ENCODE measurements at regions not wholly inside any gene's neighbourhood (a gene's known extent, or its start where the extent isn't known, plus 50 kb on each side); places are given as distances from the start of the nearest gene placed in this dataset.

DNA sequence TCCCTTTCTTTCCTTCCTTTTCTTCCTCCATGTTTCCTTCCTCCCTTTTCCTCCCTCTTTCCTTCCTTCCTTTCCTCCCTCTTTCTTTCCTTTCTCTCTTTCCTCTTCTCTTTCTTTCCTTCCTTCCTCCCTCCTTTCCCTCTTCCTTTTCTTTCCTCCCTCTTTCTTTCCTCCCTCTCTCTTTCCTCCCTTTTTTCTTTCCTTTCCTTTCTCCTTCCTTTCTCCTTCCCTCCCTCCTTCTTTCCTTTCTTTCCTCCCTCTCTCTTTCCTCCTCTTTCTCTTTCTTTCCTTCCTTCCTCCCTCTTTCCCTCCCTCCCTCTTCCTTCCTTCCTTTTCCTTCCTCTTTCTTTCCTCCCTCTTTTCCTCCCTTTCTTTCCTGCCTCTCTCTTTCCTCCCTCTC, 86.3 kb upstream of the FERMT1 start:
- TF ChIP-seq, protein P1, sequence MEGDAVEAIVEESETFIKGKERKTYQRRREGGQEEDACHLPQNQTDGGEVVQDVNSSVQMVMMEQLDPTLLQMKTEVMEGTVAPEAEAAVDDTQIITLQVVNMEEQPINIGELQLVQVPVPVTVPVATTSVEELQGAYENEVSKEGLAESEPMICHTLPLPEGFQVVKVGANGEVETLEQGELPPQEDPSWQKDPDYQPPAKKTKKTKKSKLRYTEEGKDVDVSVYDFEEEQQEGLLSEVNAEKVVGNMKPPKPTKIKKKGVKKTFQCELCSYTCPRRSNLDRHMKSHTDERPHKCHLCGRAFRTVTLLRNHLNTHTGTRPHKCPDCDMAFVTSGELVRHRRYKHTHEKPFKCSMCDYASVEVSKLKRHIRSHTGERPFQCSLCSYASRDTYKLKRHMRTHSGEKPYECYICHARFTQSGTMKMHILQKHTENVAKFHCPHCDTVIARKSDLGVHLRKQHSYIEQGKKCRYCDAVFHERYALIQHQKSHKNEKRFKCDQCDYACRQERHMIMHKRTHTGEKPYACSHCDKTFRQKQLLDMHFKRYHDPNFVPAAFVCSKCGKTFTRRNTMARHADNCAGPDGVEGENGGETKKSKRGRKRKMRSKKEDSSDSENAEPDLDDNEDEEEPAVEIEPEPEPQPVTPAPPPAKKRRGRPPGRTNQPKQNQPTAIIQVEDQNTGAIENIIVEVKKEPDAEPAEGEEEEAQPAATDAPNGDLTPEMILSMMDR (tag by site-specific recombination; IDR thresholded peaks at IDR 0.05): no peak
- TF ChIP-seq, protein P2, sequence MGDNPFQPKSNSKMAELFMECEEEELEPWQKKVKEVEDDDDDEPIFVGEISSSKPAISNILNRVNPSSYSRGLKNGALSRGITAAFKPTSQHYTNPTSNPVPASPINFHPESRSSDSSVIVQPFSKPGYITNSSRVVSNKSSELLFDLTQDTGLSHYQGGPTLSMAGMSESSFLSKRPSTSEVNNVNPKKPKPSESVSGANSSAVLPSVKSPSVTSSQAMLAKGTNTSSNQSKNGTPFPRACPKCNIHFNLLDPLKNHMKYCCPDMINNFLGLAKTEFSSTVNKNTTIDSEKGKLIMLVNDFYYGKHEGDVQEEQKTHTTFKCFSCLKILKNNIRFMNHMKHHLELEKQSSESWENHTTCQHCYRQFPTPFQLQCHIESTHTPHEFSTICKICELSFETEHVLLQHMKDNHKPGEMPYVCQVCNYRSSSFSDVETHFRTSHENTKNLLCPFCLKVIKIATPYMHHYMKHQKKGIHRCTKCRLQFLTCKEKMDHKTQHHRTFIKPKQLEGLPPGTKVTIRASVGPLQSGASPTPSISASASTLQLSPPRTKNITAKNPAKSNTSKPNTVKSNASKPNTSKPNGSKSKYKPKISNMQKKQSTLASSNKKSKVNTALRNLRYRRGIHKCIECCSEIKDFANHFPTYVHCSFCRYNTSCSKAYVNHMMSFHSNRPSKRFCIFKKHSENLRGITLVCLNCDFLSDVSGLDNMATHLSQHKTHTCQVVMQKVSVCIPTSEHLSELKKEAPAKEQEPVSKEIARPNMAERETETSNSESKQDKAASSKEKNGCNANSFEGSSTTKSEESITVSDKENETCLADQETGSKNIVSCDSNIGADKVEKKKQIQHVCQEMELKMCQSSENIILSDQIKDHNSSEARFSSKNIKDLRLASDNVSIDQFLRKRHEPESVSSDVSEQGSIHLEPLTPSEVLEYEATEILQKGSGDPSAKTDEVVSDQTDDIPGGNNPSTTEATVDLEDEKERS (tag by site-specific recombination; IDR thresholded peaks at IDR 0.05): no peak
- TF ChIP-seq ZNF169 (tag by site-specific recombination; IDR thresholded peaks at IDR 0.05): no peak
- TF ChIP-seq ZBTB21 (tag by site-specific recombination; IDR thresholded peaks at IDR 0.05): no peak
- TF ChIP-seq MEIS1 (CRISPR knock-in tag; IDR thresholded peaks at IDR 0.05; ENCODE audit: borderline replicate concordance): no peak
- TF ChIP-seq ZNF138 (tag by site-specific recombination; IDR thresholded peaks at IDR 0.05; ENCODE audit: borderline replicate concordance): no peak
- TF ChIP-seq ZNF623 (tag by site-specific recombination; IDR thresholded peaks at IDR 0.05): no peak
- no peak for TF ChIP-seq ZNF792 (tag by site-specific recombination; IDR thresholded peaks at IDR 0.05)
- no peak for TF ChIP-seq ZNF514 (tag by site-specific recombination; IDR thresholded peaks at IDR 0.05)
- no peak for TF ChIP-seq ZNF776 (tag by site-specific recombination; IDR thresholded peaks at IDR 0.05; ENCODE audit: borderline replicate concordance)
- TF ChIP-seq ZBTB1 (tag by site-specific recombination; IDR thresholded peaks at IDR 0.05): no peak
- no peak for TF ChIP-seq BCL11A (tag by site-specific recombination; IDR thresholded peaks at IDR 0.05; ENCODE audit: low read depth)
- TF ChIP-seq, protein P3, sequence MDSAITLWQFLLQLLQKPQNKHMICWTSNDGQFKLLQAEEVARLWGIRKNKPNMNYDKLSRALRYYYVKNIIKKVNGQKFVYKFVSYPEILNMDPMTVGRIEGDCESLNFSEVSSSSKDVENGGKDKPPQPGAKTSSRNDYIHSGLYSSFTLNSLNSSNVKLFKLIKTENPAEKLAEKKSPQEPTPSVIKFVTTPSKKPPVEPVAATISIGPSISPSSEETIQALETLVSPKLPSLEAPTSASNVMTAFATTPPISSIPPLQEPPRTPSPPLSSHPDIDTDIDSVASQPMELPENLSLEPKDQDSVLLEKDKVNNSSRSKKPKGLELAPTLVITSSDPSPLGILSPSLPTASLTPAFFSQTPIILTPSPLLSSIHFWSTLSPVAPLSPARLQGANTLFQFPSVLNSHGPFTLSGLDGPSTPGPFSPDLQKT (IDR thresholded peaks at IDR 0.05; ENCODE audit: borderline replicate concordance, low read depth, low read length): no peak
- TF ChIP-seq ZNF510 (tag by site-specific recombination; IDR thresholded peaks at IDR 0.05; ENCODE audit: insufficient replicate concordance): no peak
